Activated T-cell treated with anti-CD3 and anti-CD28 coated beads, Interleukin-2, amount 50 U/mL, for 4 hours (primary cell): ENCODE measurements at regions not wholly inside any gene's neighbourhood (a gene's known extent, or its start where the extent isn't known, plus 50 kb on each side); places are given as distances from the start of the nearest gene placed in this dataset.

Experiments
- ATAC-seq, 2 donors: fragments of 200-7000 bp; cut with Tn5 transposase; one replicate each; pipeline ENCODE4 v1.10.0; 2021
- DNase-seq: peaks from one replicate; pipeline ENCODE4 v3.0.0-alpha.2; 2020
- H3K27me3 Mint-ChIP-seq: one replicate; pipeline ENCODE4 v1.8.0; 2021; ENCODE audit warnings: low read depth, mixed read lengths
- H3K36me3 Mint-ChIP-seq: one replicate; pipeline ENCODE4 v1.8.0; 2022; ENCODE audit warnings: mixed read lengths; ENCODE audit not compliant: insufficient read depth
- H3K4me1 Mint-ChIP-seq: one replicate; pipeline ENCODE4 v1.8.0; 2021; ENCODE audit warnings: low read depth, mixed read lengths
- H3K4me3 Mint-ChIP-seq: one replicate; pipeline ENCODE4 v1.8.0; 2021; ENCODE audit warnings: mild to moderate bottlenecking, moderate library complexity, mixed read lengths
- H3K9me3 Mint-ChIP-seq: one replicate; pipeline ENCODE4 v1.8.0; 2021; ENCODE audit warnings: mixed read lengths

DNA sequence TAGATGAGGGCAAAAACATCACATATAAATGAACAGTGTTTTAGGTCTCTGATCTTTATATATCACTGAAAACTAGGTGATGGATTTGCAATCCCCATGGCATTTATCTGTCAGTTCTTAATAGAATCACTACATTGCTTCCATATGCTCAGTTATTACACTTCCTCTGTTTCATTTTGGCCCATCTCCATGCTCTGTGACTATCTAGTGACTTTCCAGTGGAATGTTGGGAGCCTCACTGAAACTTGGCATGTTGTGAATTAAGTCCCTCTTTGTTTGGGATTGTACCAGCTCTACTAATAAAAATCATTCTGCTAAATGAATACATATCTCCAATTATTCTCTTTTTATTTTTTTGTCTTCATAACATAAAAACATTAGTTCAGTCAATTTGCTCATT, 226.1 kb upstream of the CEP162 start:
- no peak overlapping the region for H3K4me3 Mint-ChIP-seq
- ATAC-seq (no peak), DNase-seq (no peak)
- H3K36me3 Mint-ChIP-seq = no peaks in the 10 kb centered on the region
- H3K4me1 Mint-ChIP-seq = no peaks in the 10 kb centered on the region
- H3K27me3 Mint-ChIP-seq = no peaks in the 10 kb centered on the region
- peaks cover 3% of the 10 kb centered on the region for H3K9me3 Mint-ChIP-seq

DNA sequence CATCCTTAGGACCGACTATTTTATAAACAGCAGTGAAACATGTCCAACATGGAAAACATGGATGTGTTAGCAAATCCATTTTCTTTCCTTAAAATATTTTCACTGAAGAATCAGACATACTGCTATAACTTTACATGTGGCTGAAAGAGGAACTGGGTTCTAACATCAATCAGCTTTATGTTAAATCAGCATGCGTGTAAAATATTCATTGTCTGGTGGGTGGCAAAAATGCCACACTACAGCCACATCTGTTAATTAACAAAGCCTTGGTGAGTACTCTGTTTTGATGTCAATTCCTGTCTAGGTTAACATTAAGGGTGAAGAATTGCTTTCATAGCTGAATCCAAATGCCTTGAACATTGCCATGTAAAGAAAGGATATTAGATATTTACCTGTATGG, 222.6 kb upstream of the CEP162 start:
- Mint-ChIP-seq H3K36me3 (no peaks in the 10 kb centered on the region), H3K4me1 (no peaks in the 10 kb centered on the region), H3K4me3 (no peak overlapping the region), H3K27me3 (no peaks in the 10 kb centered on the region), H3K9me3 (peaks cover 6% of the 10 kb centered on the region)
- ATAC-seq (no peak), DNase-seq (no peak)

DNA sequence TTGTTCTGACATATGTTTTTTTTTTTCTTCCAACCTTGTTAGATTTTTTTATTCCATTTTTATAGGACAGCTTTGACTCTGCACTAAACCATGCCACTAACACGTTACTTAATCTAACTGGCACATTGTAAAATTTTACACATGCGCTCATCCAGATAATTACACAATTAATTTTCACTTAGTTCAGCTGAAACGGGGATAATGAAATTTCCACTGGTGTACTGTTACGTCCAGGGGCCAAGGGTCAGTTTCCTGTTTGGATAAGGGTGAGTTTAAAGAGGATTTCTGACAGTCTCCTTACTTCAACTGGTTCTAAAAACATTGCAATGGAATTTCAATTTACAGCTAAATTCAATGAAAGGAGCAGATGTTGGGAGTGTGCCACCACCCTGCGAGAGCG, 221.8 kb upstream of the CEP162 start:
- Mint-ChIP-seq H3K4me3 (no peak overlapping the region), H3K4me1 (no peaks in the 10 kb centered on the region), H3K36me3 (no peaks in the 10 kb centered on the region), H3K27me3 (no peaks in the 10 kb centered on the region), H3K9me3 (peaks cover 6% of the 10 kb centered on the region)
- ATAC-seq (no peak), DNase-seq (no peak)

DNA sequence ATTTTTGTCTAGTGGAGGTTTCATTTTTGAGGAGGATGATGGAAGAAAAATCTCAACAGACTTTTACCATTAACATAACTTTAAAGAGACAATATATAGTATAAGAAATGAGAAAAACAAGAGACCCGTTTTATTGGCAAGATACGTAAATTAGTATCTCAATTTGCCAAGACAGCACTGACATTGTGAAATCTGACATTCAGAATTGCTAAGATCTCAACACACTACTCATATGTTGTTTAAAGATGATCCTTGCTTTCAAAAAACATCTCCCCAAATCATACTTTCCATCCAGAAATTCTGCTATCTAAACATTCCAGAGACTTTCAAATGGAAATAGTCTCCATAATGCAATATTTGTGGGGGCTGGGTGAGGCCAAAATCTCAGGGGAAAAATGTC, 220.9 kb upstream of the CEP162 start:
- DNase-seq = no peak
- Mint-ChIP-seq H3K4me1 (no peaks in the 10 kb centered on the region), H3K9me3 (peaks cover 6% of the 10 kb centered on the region), H3K36me3 (no peaks in the 10 kb centered on the region), H3K4me3 (no peak overlapping the region), H3K27me3 (no peaks in the 10 kb centered on the region)
- ATAC-seq = no peak

DNA sequence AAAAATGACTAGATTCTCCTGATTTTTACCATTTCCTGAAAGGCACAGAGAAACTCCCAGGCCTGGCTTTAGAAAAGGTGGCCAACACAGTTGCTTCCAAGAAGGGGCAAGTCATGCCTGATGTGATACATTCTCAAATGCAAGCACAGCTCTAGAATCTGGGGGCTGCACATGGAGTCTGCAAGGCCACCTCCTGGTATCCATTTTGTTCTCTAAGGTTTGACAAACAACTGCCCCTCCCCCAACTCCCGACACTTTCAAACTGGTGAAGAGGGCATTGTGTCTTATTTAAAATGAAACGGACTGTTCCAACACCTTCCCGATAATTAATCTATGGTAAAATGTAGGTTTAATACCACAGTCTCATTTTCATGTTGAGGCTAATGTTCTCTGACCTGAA, 220.2 kb upstream of the CEP162 start:
- Mint-ChIP-seq H3K36me3 (no peaks in the 10 kb centered on the region), H3K9me3 (peaks cover 4% of the 10 kb centered on the region), H3K27me3 (no peaks in the 10 kb centered on the region), H3K4me3 (no peak overlapping the region), H3K4me1 (no peaks in the 10 kb centered on the region)
- ATAC-seq = no peak
- DNase-seq = no peak

DNA sequence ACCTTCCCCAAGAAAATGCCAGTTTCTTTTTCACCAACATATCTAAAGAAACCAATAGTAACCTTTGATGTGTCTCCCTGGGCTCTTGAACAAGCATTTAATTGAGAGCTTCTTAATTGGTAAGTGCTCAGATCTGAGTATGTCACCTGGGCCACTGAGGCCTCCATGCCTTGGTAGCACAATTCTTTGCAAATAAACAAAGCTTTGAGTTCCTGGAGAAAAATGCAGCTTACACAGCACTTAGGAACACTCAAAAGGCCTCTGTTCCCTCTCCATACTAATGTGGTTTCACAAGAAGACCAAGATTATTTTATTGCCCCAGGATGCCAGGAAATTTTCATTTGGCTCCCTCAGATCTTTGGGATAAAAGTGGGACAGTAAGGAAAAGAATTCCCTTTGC, 217.6 kb upstream of the CEP162 start:
- H3K27me3 Mint-ChIP-seq = no peaks in the 10 kb centered on the region
- H3K4me1 Mint-ChIP-seq = no peaks in the 10 kb centered on the region
- DNase-seq (no peak), ATAC-seq (no peak)
- no peak overlapping the region for H3K4me3 Mint-ChIP-seq
- peaks cover 3% of the 10 kb centered on the region for H3K9me3 Mint-ChIP-seq
- H3K36me3 Mint-ChIP-seq = no peaks in the 10 kb centered on the region

DNA sequence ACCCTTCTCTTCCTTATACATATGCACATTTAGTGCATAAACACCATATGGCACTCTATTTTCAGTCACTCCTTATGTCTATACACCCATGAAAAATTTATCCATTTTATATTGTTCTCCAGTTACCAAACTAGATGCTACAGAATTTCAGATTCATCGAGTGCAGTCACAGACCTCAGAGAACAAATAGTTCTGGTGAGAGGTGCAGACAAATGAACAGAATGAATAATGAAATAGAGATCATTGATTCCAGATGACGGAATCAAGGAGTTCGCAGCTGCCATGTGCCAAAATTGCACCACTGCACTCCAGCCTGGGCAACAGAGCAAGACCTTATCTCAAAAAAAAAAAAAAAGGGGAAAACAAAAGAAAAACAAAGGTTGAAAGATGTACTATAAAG, 214.8 kb upstream of the CEP162 start:
- Mint-ChIP-seq H3K27me3 (no peaks in the 10 kb centered on the region), H3K36me3 (no peaks in the 10 kb centered on the region), H3K9me3 (no peaks in the 10 kb centered on the region), H3K4me3 (no peak overlapping the region), H3K4me1 (no peaks in the 10 kb centered on the region)
- no peak for DNase-seq
- no peak for ATAC-seq

DNA sequence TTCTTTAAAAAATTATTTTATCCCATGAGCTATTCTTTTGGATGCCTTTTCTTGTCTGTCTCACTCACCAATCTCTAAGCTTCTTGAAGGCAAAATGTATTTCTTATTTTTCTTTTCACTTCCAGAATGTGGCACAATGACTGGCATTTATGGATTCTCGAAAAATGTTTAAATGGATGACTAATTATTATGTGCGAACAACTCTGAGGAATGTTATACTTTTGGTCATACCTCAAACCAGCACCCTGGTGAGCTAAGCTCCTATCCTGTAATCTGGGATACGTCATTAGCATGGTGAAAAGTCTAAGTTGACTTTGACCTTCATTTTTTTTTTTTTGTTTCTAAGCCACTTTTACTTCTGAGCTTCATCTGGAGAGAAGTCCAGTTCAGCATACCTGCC, 214.0 kb upstream of the CEP162 start:
- H3K4me1 Mint-ChIP-seq = no peaks in the 10 kb centered on the region
- DNase-seq = no peak
- no peak overlapping the region for H3K4me3 Mint-ChIP-seq
- no peaks in the 10 kb centered on the region for H3K27me3 Mint-ChIP-seq
- no peaks in the 10 kb centered on the region for H3K36me3 Mint-ChIP-seq
- no peak for ATAC-seq
- no peaks in the 10 kb centered on the region for H3K9me3 Mint-ChIP-seq

DNA sequence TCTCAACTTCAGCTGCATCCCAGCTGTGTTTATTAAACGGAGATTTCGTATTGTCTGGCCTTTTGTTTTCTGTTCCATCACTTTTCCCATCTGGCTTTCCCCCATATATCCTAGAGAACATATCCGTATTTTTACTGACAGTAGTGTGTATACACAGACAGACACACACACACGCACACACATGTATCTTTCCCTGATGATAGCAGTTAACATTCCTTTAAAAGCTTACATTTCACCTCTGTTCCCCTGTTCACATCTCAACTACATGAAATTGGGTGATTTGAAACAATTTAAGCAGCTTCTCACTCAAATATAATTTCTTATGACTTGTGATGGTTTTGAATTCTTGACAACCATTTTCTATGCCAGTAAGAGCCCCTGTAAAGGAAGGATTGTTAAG, 207.1 kb upstream of the CEP162 start:
- no peak for ATAC-seq
- H3K36me3 Mint-ChIP-seq = no peaks in the 10 kb centered on the region
- no peaks in the 10 kb centered on the region for H3K4me1 Mint-ChIP-seq
- no peak overlapping the region for H3K4me3 Mint-ChIP-seq
- no peak for DNase-seq
- H3K27me3 Mint-ChIP-seq = no peaks in the 10 kb centered on the region
- peaks cover 4% of the 10 kb centered on the region for H3K9me3 Mint-ChIP-seq

DNA sequence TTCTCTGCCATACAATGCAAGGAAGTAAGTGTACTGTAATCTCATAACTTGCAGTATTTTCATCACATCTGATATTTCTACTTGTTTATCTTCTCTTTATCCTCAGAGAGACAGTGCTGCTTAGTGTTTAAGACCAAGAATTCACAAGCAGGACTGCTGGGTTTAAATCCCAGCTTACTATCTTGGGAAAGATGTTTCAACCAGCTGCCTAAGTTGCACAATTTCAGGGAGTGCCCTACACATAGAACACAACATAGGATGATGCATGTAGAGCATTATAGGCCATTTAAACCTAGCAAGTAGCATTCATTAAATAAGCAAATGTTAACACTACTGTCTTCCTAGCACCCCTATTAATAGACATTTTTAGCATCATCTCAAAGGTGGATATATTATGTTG, 205.2 kb upstream of the CEP162 start:
- peaks cover 5% of the 10 kb centered on the region for H3K9me3 Mint-ChIP-seq
- ATAC-seq (no peak), DNase-seq (no peak)
- H3K27me3 Mint-ChIP-seq = no peaks in the 10 kb centered on the region
- H3K4me1 Mint-ChIP-seq = no peaks in the 10 kb centered on the region
- no peak overlapping the region for H3K4me3 Mint-ChIP-seq
- no peaks in the 10 kb centered on the region for H3K36me3 Mint-ChIP-seq

DNA sequence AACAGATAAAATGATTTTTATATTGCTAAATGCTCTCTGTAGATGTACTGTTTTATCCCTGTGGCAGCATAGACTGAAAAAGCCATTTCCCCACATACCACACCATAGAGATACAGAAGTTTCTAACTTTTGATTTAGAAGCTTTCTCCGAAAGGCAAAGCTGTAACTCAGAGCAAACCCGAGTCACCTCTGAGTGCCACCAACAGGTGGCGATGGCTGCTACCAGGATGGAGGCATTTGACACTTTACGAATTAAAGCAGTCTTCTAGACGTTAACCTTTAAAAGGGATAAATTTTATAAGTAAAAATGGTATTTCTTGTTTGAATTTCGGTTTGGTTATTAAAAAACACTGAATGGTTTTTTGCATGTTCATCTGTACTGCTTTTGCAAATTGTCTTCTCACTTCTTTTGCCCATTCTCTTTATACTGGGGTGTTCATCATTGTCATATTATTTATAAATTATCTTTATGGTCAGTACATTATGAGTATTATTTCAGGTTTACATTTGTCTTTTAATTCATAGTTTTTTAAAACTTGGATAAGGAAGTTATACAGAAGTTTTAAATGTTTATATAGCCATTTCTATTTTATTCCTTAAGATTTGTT, 201.0 kb upstream of the CEP162 start:
- no peaks in the 10 kb centered on the region for H3K4me1 Mint-ChIP-seq

DNA sequence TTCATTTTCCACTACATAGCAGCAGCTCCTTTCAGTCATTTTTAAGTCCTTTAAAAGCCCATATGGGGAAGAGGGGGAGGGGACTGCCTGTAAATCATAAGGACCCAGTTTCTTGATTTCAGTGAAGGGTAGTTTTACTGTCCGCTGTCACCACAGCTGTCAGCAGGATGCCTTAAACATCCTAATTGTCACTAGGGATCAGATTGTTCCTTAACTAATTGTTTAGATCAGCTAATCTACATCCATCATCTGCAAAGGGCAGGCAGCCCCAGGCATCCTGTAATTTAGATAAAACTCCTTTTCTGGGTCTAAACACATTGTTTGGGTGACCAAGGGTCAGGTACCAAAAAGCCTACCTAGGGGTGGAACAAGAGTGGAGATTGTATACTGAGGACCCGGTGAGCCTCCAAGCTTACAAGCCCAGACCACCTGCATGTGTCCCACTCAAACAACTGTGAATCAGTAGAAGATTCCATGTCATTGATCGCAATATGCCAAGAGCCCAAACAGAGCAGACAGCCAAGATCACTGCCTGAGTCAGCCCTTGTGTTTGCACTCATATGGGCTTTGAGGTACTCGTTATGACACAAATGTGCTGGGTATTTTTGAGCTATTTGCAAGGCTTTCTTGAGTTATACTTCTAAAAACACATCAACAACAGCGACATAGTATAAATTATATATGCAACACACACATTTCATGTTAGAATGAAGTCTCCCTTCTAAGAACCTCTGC, 198.7 kb upstream of the CEP162 start:
- ATAC-seq (no peak), DNase-seq (no peak)
- H3K4me3 Mint-ChIP-seq = no peak overlapping the region
- no peaks in the 10 kb centered on the region for H3K36me3 Mint-ChIP-seq
- no peaks in the 10 kb centered on the region for H3K4me1 Mint-ChIP-seq
- H3K27me3 Mint-ChIP-seq = peaks cover 6% of the 10 kb centered on the region
- peaks cover 5% of the 10 kb centered on the region for H3K9me3 Mint-ChIP-seq

More for the DNA sequence above, 201.0 kb upstream of the CEP162 start:
- ATAC-seq (no peak), DNase-seq (no peak)
- no peaks in the 10 kb centered on the region for H3K27me3 Mint-ChIP-seq
- H3K9me3 Mint-ChIP-seq = peaks cover 5% of the 10 kb centered on the region
- no peak overlapping the region for H3K4me3 Mint-ChIP-seq
- H3K36me3 Mint-ChIP-seq = no peaks in the 10 kb centered on the region

DNA sequence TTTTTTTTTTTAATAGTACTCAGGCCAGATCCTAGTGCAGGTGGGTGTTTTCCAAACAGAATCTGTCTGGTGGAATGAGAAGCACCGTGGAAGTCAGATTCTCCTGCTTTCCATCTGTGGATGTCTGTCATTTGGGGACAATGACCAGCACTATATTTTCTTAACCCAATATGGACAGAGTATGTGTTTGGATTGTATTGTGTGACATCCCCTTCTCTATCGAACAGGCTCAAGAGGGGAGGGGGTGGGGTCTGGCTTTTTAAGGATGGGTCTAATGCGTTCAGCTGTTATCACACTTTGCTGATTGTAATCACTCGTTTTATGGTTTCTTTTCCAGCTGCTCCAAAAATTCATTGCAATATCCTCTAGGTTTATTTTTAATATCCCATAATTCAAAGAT, 197.5 kb upstream of the CEP162 start:
- H3K4me3 Mint-ChIP-seq = no peak overlapping the region
- no peak for ATAC-seq

DNA sequence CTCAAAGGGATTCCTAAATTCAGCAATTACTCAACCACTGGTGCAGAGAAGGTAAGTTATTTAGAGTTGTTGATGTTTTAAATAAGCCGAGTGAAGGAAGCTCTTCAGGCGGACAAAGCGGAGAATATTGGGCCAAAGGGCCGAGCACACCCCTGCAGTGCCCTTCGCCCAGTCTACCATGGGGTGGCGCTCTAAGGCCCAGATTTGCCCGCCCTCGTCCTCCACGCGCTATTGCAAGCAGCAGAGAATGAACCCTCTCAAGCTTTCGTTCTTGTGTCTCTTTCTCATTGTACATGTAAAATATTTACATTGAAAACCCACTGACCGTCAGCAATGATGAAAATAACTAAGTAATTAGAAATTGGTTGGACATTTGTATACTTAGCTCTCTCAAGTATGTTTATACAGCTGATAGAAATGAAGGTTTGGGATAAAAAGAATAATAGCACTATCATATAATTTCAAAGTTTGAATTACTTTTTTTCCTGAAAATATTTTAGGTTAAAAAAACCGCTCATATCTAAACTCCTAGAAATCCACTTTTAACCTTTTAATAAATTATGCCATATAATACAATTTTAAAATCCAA, 195.0 kb upstream of the CEP162 start:
- Mint-ChIP-seq H3K4me1 (no peaks in the 10 kb centered on the region), H3K4me3 (no peak overlapping the region), H3K27me3 (peaks cover 6% of the 10 kb centered on the region), H3K36me3 (no peaks in the 10 kb centered on the region), H3K9me3 (no peaks in the 10 kb centered on the region)
- DNase-seq (no peak), ATAC-seq (no peak)

More for the DNA sequence above, 197.5 kb upstream of the CEP162 start:
- no peak for DNase-seq
- H3K9me3 Mint-ChIP-seq = peaks cover 5% of the 10 kb centered on the region
- no peaks in the 10 kb centered on the region for H3K4me1 Mint-ChIP-seq
- no peaks in the 10 kb centered on the region for H3K36me3 Mint-ChIP-seq
- H3K27me3 Mint-ChIP-seq = peaks cover 6% of the 10 kb centered on the region

DNA sequence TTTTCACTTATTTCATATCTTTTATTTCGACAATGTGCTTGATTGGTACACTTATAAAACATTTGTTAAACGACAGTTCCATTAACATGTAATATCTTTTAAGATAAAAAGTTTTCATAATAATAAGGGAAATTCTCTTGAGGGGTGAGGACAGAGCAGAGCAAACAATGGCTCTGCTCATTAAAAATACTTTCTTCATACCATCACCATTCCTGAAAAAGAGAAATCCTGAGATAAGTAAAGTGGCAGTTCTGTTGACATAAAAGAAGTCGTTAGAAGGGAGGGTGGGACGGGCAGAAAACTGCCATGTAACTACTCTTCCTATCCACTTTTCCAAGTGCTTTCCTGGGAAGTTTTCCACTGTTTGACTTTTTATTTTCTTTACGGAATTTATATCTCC, 193.6 kb upstream of the CEP162 start:
- peaks cover 6% of the 10 kb centered on the region for H3K27me3 Mint-ChIP-seq
- H3K9me3 Mint-ChIP-seq = no peaks in the 10 kb centered on the region
- H3K4me1 Mint-ChIP-seq = no peaks in the 10 kb centered on the region
- DNase-seq (no peak), ATAC-seq (no peak)
- no peak overlapping the region for H3K4me3 Mint-ChIP-seq
- H3K36me3 Mint-ChIP-seq = no peaks in the 10 kb centered on the region
